ENCODE measurements at regions not wholly inside any gene's neighbourhood (a gene's known extent, or its start where the extent isn't known, plus 50 kb on each side); places are given as distances from the start of the nearest gene placed in this dataset.

GRCh38 chr1:36717431-36717830 is 234.7 kb upstream of the CSF3R start:
- dilution Hi-C loops (cut with HindIII; ENCODE audit: low sequenced_read_pairs, unreplicated experiment): no loop called here
- POLR2A ChIA-PET (ENCODE audit: unreplicated experiment): no interaction called here

More at GRCh38 chr1:36717431-36717830, 234.7 kb upstream of the CSF3R start:
- Histone ChIP-seq H2BK20ac (ENCODE audit: low read depth, low read length) (no peak overlapping the region), H3K4me1 (ENCODE audit: control insufficient read depth, insufficient read depth, low read length) (no peaks in the 10 kb centered on the region), H3K27me3 (ENCODE audit: control insufficient read depth, insufficient read depth, low read length) (no peaks in the 10 kb centered on the region), H3K9me1 (ENCODE audit: insufficient read depth, low read length) (no peaks in the 10 kb centered on the region), H3K79me1 (ENCODE audit: low read depth in 1 of 2, low read length in 2 of 2) (no peaks in the 10 kb centered on the region), H2AK9ac (replicated peaks; ENCODE audit: low read depth, low read length, poor library complexity) (no peak overlapping the region), H3K18ac (ENCODE audit: low read depth, low read length) (no peak overlapping the region), H2BK5ac (ENCODE audit: low read depth, low read length, poor library complexity, severe bottlenecking) (no peak overlapping the region), H4K20me1 (ENCODE audit: insufficient read depth, low read length) (no peaks in the 10 kb centered on the region), H3K4me2 (ENCODE audit: low read depth, low read length) (no peak overlapping the region), H2BK120ac (ENCODE audit: low read depth, low read length) (no peak overlapping the region), H3K4me3 (ENCODE audit: insufficient read depth, low read depth, low read length) (no peak overlapping the region), H3K23ac (ENCODE audit: low read depth, low read length) (no peak overlapping the region), H3K36me3 (ENCODE audit: control insufficient read depth, insufficient read depth, low read length) (no peaks in the 10 kb centered on the region), H3K9me3 (ENCODE audit: control insufficient read depth, insufficient read depth, low read length) (no peaks in the 10 kb centered on the region), H2BK15ac (ENCODE audit: low read depth, low read length) (no peak overlapping the region), H2AK5ac (ENCODE audit: low read depth, low read length) (no peak overlapping the region), H3K27ac (ENCODE audit: insufficient read depth, low read length) (no peak overlapping the region), H3K14ac (replicated peaks; ENCODE audit: low read depth, low read length) (no peak overlapping the region), H4K91ac (ENCODE audit: insufficient read depth, low read depth, low read length) (no peak overlapping the region), H4K8ac (ENCODE audit: low read depth in 2 of 2, low read length in 2 of 2) (no peak overlapping the region), H4K5ac (ENCODE audit: low read depth, low read length) (no peak overlapping the region), H2AFZ (replicated peaks; ENCODE audit: low read length, poor library complexity) (no peak overlapping the region), H3K9ac (ENCODE audit: low read depth, low read length) (no peak overlapping the region), H3K56ac (ENCODE audit: extremely low read depth, insufficient read depth, low read length) (no peak overlapping the region), H3K4ac (ENCODE audit: low read depth, low read length) (no peak overlapping the region)
- no CpG with 5 or more reads among the region's 2 CpGs for WGBS, 2 experiments (ENCODE audit: extremely low coverage in 2 of 2, insufficient read length in 1 of 2)
- ATAC-seq (ENCODE audit: low read depth) (no peak), DNase-seq (no peak)
- CTCF ChIA-PET: no interaction called here
- in situ Hi-C loops (cut with MboI; ENCODE audit: low sequenced_read_pairs): no loop called here
- TF ChIP-seq POLR2A (IDR thresholded peaks at IDR 0.05; ENCODE audit: low read depth, low read length): no peak
- no peak for TF ChIP-seq NFE2L2 (IDR thresholded peaks at IDR 0.05; ENCODE audit: low read depth, low read length)
- TF ChIP-seq CTCF (conservative IDR thresholded peaks at IDR 0.05; ENCODE audit: low read depth, low read length): no peak
- no peak for TF ChIP-seq RCOR1 (IDR thresholded peaks at IDR 0.05; ENCODE audit: insufficient replicate concordance, low read length)
- TF ChIP-seq MAFK (IDR thresholded peaks at IDR 0.05; ENCODE audit: low read depth, low read length): no peak
- no peak for TF ChIP-seq CHD1 (IDR thresholded peaks at IDR 0.05; ENCODE audit: low read depth, low read length)
- no peak for TF ChIP-seq ELK1 (IDR thresholded peaks at IDR 0.05; ENCODE audit: borderline replicate concordance, low read depth, low read length)
- TF ChIP-seq RAD21 (IDR thresholded peaks at IDR 0.05; ENCODE audit: low read length): no peak
- TF ChIP-seq MAZ (IDR thresholded peaks at IDR 0.05; ENCODE audit: borderline replicate concordance, low read depth, low read length): no peak
- no peak for TF ChIP-seq MXI1 (IDR thresholded peaks at IDR 0.05; ENCODE audit: borderline replicate concordance, low read depth, low read length)
- TF ChIP-seq SMC3 (IDR thresholded peaks at IDR 0.05; ENCODE audit: low read depth, low read length): no peak
- BruUV-seq (replicated peaks): no TSS peak
- intact Hi-C loops (cut with micrococcal nuclease): no loop called here

Measured in IMR-90 (cell line).